ENCODE measurements at regions not wholly inside any gene's neighbourhood (a gene's known extent, or its start where the extent isn't known, plus 50 kb on each side); places are given as distances from the start of the nearest gene placed in this dataset.

DNA sequence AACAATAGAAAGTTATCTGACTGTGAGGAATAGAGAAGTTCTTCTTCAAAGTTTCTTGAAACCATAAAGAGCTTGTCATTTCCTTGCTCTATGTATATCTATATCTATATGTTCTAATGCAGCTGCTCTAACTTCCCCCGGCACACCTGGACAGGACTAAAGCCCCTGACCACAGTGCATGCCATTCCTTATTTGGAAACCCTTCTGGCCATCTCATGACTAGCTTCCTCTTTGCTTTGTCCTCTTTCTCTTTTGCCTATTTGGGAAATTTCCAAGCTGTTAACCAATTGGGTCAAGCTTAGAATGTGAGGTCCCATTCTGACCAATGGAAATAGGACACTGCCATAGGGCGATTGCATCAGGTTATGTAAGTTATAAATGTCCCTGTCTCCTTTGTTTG is 1481.1 kb downstream of the STIM2 start:
- DNase-seq (ENCODE audit: insufficient read length, low spot score) = no peak
- no peak for FAIRE-seq
- TF ChIP-seq, protein P1, sequence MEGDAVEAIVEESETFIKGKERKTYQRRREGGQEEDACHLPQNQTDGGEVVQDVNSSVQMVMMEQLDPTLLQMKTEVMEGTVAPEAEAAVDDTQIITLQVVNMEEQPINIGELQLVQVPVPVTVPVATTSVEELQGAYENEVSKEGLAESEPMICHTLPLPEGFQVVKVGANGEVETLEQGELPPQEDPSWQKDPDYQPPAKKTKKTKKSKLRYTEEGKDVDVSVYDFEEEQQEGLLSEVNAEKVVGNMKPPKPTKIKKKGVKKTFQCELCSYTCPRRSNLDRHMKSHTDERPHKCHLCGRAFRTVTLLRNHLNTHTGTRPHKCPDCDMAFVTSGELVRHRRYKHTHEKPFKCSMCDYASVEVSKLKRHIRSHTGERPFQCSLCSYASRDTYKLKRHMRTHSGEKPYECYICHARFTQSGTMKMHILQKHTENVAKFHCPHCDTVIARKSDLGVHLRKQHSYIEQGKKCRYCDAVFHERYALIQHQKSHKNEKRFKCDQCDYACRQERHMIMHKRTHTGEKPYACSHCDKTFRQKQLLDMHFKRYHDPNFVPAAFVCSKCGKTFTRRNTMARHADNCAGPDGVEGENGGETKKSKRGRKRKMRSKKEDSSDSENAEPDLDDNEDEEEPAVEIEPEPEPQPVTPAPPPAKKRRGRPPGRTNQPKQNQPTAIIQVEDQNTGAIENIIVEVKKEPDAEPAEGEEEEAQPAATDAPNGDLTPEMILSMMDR (IDR thresholded peaks at IDR 0.05; ENCODE audit: insufficient read depth, missing control alignments) = no peak

DNA sequence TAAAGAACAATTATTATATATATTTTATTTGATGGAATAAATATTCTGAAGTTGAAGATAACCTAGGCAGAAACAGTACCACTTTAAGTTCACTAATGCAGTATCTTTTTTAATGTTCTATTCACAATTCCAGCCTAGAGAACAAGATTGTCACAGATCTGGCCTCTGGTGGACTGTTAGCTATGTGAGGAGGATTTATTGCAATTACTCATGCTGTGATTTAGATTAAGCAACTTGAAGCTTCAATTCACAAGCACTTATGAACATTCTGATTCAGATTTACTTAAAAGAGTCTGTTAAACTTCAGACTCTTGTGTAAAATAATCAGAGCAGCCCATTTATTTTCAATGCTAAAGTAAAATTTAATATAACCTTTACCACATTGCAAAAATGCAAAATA is 1489.8 kb downstream of the STIM2 start:
- TF ChIP-seq, protein P1 (IDR thresholded peaks at IDR 0.05; ENCODE audit: insufficient read depth, missing control alignments) = no peak
- FAIRE-seq = no peak
- DNase-seq (ENCODE audit: insufficient read length, low spot score) = no peak

DNA sequence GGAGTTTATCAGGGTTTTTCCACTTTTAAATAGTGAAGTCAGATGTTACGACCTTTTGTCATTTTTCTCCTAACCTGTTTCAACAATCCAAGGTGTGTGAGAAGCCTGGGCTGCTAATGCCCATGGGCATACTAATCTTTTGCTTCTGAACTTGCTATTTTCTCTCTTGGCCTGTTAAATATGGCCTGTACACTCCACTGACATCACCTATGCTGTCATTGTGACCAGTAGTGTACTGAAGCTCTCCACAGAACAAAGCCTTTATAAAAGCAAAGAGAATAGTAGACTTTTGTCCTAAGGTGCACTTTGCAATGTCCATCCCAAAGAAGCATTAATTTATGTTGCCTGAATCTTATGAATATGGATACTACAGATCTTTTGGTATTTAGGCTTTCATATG is 1490.5 kb downstream of the STIM2 start:
- DNase-seq (ENCODE audit: insufficient read length, low spot score) = no peak
- TF ChIP-seq, protein P1 (IDR thresholded peaks at IDR 0.05; ENCODE audit: insufficient read depth, missing control alignments) = no peak
- no peak for FAIRE-seq

DNA sequence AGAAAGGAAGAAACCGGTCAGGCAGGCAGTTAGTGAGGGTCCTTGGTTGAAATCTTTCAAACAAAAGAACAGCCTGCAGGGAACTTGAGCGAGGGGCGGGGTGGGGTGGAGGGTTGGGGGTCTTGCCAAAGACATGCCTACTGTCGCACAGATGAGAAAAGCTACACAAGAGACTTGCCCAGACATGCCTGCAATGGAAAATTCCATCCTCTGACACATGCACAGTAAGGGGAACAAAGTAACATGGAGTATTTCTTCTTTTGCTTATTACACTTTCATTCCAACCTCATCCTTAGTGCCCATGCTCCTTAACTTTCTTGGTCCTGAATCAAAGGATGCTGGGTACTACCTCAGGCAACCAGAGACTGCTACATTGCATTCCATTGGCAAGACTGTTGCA is 1491.2 kb downstream of the STIM2 start:
- DNase-seq (ENCODE audit: insufficient read length, low spot score) = no peak
- FAIRE-seq = no peak
- TF ChIP-seq, protein P1 (IDR thresholded peaks at IDR 0.05; ENCODE audit: insufficient read depth, missing control alignments) = no peak

DNA sequence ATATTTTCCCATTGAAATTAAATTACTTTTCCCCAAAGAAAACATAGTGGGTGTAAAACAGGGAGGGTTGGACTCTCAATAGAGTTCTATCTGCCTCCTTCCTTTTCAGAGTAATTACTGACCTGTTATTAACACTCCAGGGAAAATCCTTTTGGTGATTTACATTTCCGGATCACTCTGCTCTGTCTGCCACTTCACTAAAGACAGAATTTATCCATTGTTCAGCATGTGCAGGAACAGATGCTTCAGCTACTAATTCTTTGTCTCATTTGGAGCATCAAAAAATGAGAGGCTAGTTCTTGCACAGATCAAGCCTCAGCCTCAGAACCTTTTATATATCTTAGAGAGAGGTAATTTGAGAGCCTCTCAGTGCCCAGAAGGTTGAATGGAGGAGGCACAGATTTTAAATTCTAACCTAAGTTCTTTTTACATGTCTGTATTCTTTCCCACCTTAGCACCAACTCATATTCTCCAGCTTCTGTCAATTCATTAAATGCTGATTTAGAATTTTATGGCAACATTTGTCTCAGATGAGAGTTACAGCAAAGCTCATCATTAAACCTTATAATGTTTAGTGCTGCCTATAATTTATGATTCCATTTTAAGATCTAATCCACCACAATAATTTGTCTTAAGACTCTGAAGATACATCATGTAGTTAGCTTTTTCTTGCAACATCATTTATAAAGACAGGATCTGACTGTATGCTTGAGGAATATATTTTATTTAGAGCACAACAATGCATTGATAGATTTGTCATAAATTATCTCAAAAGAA is 1494.4 kb downstream of the STIM2 start:
- peak; percentile 51 for FAIRE-seq
- TF ChIP-seq, protein P1 (IDR thresholded peaks at IDR 0.05; ENCODE audit: insufficient read depth, missing control alignments) = no peak
- no peak for DNase-seq (ENCODE audit: insufficient read length, low spot score)

DNA sequence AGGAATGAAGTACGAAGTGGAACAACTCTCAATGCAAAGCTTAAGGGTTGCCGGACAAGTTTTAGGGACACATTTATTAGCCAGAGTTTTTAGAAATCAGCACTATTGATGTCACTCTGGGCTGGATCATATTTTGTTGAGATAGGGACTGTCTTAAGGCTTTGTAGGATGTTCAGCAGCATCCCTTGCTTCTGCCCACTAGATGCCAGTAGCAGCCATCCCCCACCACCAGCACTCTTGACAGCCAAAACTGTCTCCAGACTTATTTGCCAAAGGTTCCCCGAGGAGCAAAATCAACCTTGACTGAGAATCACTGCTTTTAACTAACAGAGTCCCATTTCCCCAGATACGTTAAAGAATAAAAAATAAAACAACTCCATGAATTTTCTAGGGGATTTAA is 1497.3 kb downstream of the STIM2 start:
- TF ChIP-seq, protein P1 (IDR thresholded peaks at IDR 0.05; ENCODE audit: insufficient read depth, missing control alignments) = peak; percentile 43
- FAIRE-seq (no peak), DNase-seq (ENCODE audit: insufficient read length, low spot score) (no peak)

DNA sequence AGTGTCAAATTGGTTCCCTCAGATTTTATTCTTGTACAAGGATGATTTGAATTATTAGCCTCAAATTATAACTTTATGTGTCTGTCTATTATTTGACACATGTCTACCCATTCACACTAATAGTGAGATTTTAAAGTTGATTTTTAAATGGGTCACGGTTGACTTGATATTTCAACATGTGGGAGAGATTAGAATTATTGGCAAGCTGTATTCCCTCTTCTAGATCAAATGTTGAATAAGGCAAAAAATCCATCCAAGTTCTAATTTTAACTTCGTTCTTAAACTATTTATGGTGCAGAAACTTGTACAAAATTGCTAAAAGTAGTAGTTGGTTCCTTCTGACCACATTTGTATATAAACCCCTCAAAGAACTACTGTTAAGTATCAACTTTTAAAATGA is 1498.0 kb downstream of the STIM2 start:
- TF ChIP-seq, protein P1 (IDR thresholded peaks at IDR 0.05; ENCODE audit: insufficient read depth, missing control alignments) = no peak
- FAIRE-seq (no peak), DNase-seq (ENCODE audit: insufficient read length, low spot score) (no peak)
